ENCODE measurements at regions not wholly inside any gene's neighbourhood (a gene's known extent, or its start where the extent isn't known, plus 50 kb on each side); places are given as distances from the start of the nearest gene placed in this dataset.

DNA sequence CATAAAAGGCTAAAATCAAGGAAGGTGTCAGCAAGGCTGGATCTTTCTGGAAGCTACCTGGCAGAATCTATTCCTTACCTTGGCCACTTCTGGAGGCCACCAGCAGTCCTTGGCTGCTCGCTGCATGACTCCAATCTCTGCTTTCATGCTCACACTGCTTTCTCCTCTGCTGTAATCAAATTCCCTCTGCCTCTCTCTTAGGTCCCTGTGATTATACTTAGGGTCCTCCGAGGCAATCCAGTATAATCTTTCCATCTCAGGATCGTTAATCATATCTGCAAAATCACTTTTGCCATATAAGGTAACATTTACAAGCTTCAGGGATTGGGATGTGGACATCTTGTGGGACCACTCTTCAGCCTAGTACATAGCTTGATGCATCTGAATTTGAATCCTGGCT, 110.7 kb upstream of the IVNS1ABP start:
- DNase-seq = no peak

- DNase-seq = no peak
Measured at GRCh38 chr1:185427264-185427663, 110.2 kb upstream of the IVNS1ABP start.

DNA sequence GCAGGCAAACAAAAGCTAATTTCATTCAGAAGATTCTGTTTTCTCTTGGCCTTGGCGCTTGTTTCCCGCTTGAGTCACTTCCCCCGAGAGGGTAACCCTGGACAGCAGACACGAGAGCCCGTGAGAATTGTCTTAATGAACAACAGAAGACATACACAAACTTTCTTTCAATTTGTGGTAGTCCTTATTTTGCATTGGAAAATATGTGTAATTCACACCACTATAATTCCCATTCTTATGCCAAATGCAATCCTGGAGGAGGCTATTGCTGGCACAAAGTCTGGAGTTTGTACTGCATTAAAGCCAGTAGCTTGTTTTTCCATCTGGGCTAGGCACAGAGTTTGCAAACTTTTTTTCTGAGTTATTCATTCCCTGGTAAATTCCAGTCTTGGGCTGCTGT, 109.8 kb upstream of the IVNS1ABP start:
- DNase-seq = no peak

GRCh38 chr1:185425163-185425562, 108.1 kb upstream of the IVNS1ABP start:
- DNase-seq = no peak

GRCh38 chr1:185421485-185422107, 104.6 kb upstream of the IVNS1ABP start:
- DNase-seq = no peak

DNA sequence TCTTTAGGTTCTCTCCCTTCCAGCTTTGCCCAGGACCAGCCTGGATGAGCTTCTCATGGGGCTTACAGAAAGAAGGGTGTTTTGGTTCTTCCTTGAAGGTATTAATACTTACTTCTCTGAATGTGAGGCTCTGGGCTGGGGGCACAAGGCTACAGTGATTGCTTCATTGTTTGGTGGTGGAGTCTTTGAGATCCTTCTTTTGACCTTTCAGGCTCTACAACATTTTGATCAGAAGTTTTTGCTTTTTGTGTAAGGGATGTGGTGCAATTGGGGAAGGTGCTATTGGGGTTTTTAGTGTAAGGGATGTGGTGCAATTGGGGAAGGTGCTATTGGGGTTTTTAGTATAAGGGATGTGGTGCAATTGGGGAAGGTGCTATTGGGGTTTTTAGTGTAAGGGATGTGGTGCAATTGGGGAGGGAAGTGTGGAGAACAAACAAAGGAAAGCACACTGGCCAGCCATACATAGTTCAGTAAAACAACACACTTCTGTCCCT, 103.6 kb upstream of the IVNS1ABP start:
- peak; percentile 29 for DNase-seq

DNA sequence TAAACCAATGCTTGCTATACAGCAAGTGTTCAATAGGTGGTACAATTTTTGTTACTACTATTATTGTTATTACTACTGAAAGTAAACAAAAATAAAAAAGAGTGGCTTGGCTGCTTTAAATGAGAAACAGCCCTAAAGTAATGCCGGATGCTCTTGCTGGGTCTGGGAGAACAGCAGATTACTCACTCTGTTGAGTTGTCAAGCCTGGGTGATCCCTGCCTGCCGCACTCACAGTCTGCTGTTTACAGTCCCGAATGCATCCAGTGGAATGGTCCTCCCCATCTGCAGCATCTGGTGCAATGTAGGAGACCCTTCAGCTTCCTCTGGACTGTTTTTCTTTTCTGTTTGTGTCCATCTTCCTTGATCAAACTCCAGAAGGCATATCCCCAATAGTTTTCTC, 102.7 kb upstream of the IVNS1ABP start:
- DNase-seq = no peak

- DNase-seq = no peak
Measured at GRCh38 chr1:185418472-185418871, 101.4 kb upstream of the IVNS1ABP start.

DNA sequence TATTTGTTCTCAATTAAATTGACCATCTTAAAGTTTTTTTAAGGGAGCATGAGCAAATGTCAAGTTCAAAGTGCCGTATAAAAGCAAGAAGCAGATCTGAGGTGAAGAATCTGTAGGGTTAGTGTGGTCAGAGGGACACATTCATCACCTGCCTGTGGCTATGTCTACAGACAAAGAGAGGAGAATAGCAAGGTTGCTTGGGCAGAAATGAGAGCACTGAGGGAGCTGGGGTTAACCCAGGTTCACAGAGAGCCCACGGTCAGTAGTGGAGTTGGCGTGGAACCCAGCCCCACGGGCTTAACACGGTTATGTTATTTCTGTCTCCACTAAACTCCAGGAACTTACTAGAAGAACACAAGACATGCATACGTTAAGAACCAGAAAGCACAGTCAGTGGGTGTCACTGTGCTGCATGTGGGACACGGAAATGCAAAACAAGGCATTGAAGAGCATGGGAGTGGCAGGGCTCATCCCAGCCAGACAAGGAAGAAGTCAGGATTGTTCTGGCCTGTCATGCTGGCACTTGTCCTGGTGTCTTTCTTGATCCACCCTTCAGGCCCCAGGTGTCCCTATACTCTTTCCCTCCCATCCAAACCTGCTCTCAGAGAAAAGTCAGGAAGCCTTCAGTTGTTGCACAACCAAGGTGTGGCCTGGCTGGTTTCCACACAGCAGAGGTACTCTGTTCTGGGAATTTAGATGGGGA, 95.5 kb upstream of the IVNS1ABP start:
- DNase-seq = no peak

- DNase-seq = no peak
Measured at GRCh38 chr1:185409763-185410528, 92.9 kb upstream of the IVNS1ABP start.

DNA sequence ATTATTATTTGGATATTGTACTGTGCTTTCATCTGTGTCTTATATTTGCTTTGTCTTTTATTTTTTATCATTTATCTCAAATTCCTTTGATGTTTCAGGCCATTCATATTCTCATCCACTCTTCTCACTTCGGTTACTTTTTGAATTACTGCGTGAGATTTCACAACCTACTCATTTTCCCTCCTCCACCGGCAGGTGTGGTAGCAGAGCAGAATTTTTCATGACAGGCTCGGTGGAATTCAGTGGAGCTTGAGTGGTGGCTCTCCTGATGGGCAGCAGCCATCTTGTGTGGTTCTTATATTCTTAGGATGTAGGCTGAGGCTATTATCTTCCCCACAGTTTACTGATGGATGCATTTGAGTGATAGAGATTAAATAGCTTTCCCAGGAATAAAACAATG, 92.3 kb upstream of the IVNS1ABP start:
- DNase-seq = no peak

GRCh38 chr1:185408700-185409270, 91.7 kb upstream of the IVNS1ABP start:
- no peak for DNase-seq

DNA sequence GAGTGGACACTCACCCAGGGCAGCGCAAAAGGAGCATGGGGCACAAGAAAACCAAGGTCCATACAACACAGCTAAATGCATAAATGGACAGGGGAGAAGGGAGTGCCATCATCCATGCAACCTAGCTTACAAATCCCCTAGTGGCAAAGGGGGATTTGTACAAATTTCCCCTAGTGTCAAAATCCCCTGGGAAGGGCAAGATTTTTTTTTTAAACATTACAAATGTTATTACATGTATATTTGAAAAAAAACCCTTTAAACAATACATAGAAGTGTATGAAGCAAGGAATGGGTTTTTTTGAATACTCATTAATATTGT, 89.6 kb upstream of the IVNS1ABP start:
- DNase-seq = no peak

DNA sequence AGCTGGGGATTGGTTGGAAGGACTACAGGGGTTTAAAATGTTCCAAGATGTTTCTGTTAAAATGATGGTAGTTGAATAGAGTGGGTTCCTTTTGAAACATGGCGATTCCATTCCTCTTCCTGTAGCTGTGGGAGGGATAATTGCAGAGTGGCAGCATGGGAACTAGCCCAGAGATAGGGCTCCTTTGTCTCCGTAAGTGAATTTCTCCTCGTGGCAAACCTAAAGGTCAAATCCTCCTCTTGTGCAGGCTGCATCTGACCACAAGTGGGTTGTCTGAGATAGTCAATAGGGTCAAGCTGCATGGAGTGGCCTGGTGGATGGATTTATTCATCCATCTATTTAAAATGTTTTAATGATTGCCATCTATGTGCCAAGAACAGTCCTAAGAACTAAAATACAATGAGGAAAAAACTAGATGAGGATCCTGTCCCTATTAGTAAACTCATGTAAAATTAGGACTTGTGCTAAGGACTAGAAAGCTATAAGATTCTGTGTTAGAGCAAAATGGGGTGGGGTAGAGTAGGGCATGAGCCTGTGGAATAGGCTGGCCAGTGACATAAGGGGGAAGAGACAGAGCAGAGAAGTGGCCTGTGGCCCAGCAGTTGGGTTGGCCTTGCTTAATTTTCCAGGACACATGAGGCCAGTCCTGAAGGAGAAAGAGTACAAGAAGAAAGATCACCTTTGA, 89.1 kb upstream of the IVNS1ABP start:
- no peak for DNase-seq

GRCh38 chr1:185404907-185405568, 88.0 kb upstream of the IVNS1ABP start:
- no peak for DNase-seq

DNA sequence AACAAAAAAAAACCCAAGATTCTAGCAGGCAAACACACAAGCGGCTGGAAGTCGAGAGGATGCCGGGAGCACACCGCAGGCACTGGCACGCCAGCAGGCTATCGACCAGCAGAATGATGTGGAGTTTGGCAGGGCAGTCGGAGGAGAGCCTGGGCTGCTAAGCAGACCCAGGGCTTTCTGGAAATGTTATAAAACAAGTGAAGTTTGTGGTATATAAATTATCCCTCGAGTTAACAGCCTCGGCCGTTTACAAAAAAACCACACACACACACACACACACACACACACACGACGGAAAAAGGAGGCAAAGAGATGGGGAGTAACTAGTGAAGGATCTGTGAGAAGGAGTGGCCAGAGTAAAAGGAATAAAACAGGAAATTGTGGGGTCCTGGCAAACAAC, 87.2 kb upstream of the IVNS1ABP start:
- DNase-seq = no peak

- DNase-seq = no peak
Measured at GRCh38 chr1:185402930-185403329, 85.9 kb upstream of the IVNS1ABP start.

GRCh38 chr1:185401019-185401418, 84.0 kb upstream of the IVNS1ABP start:
- DNase-seq = no peak

- no peak for DNase-seq
Measured at GRCh38 chr1:185400052-185400451, 83.0 kb upstream of the IVNS1ABP start.

GRCh38 chr1:185398599-185398998, 81.6 kb upstream of the IVNS1ABP start:
- no peak for DNase-seq

DNA sequence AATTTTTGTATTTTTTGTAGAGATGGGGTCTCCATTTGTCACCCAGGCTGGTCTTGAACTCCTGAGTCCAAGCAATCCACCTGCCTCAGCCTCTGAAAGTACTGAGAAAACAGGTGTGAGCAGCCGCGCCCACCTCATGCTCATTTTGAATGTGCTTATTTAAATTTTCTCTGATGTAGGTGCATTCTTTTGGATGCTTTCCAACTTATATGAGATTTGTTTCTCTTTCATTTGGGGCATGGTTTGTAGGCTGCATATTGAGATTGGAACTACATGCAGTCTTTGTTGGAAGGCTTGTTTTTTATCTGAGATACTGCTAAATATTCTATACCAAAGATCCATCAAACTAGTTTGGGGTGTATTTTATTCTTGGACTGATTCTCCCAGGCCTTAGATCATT, 81.0 kb upstream of the IVNS1ABP start:
- no peak for DNase-seq

GRCh38 chr1:185397183-185397582, 80.1 kb upstream of the IVNS1ABP start:
- no peak for DNase-seq

DNA sequence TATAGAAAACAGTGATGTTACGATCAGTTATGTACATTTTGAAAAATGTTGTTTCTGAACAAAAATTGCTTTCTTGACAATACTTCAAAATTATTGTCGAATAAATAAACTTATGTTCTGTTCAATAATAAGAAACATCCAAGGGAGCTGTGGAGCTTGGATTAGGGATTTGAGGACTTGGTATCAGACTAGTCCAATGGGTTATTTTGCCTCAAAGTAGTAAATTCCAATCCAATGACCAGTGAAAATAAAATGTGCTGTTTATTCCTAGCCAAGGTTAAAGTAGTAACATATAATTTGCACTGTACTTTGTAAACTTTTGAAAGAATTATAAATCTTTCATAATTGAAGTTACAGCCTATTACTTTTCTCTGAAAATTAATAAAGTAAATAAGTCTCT, 79.1 kb upstream of the IVNS1ABP start:
- DNase-seq = no peak
